Retinal pigment epithelial cell (primary cell): ENCODE measurements at regions not wholly inside any gene's neighbourhood (a gene's known extent, or its start where the extent isn't known, plus 50 kb on each side); places are given as distances from the start of the nearest gene placed in this dataset.
"Not testable (repeated sequence)": the region's sequence is repeated elsewhere in the genome, so short reads cannot be mapped to it uniquely, and the experiment has no call there.

Experiments used
- DNase-seq: peaks from one replicate; pipeline ENCODE4 v3.0.0-alpha.2; 2010; ENCODE audit warnings: low read depth
- H3K4me3 ChIP-seq: 2 replicates; pipeline ENCODE4 v1.5.1; 2011; ENCODE audit warnings: mild to moderate bottlenecking, low read length, control low read depth, moderate library complexity
- CTCF ChIP-seq: conservative IDR thresholded peaks from 2 replicates; pipeline ENCODE4 v1.5.1; 2011; ENCODE audit warnings: low read depth, low read length, control low read depth, inconsistent platforms

GRCh38 chr1:222897527-222898190 is 82.8 kb downstream of the DISP1 start:
- TF ChIP-seq CTCF: no peak
- no peak overlapping the region for H3K4me3 ChIP-seq
- DNase-seq: no peak

- TF ChIP-seq CTCF: no peak
- DNase-seq: no peak
- no peak overlapping the region for H3K4me3 ChIP-seq
Measured at GRCh38 chr1:222898191-222898527, 83.3 kb downstream of the DISP1 start.

- DNase-seq: no peak
- no peak for TF ChIP-seq CTCF
- H3K4me3 ChIP-seq: no peak overlapping the region
Measured at GRCh38 chr1:222899471-222899870, 84.6 kb downstream of the DISP1 start.

GRCh38 chr1:222904451-222904850 is 89.6 kb downstream of the DISP1 start:
- DNase-seq: no peak
- TF ChIP-seq CTCF: no peak
- no peak overlapping the region for H3K4me3 ChIP-seq

GRCh38 chr1:222905151-222905550 is 90.3 kb downstream of the DISP1 start:
- no peak for DNase-seq
- no peak for TF ChIP-seq CTCF
- no peak overlapping the region for H3K4me3 ChIP-seq

GRCh38 chr1:222906271-222906739 is 91.5 kb downstream of the DISP1 start:
- DNase-seq, H3K4me3 ChIP-seq: not testable (repeated sequence)

GRCh38 chr1:222909586-222909985 is 94.7 kb downstream of the DISP1 start:
- no peak for DNase-seq
- TF ChIP-seq CTCF: no peak
- no peak overlapping the region for H3K4me3 ChIP-seq
